ENCODE measurements at regions not wholly inside any gene's neighbourhood (a gene's known extent, or its start where the extent isn't known, plus 50 kb on each side); places are given as distances from the start of the nearest gene placed in this dataset.

DNA sequence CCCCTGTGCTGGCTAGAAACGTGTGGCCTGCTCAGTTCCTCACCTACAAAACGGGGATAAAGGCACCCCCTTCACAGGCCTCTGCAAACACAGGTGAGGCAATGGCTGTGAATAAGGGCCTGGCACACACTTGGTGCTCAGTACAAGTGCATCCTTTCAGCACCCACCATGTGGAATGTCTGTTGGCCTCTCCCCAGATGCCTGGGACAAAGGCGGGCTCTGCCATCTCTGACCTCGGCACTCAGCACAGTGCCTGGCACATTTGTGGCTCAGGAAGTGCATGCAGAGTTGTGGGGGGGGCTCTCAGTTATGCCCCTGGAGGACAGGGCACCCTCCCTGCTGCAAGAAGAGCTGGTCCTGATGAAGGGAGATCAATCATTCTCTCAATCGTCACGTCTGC is 224.6 kb upstream of the RAB6C start:
- TF ChIP-seq, protein P1, sequence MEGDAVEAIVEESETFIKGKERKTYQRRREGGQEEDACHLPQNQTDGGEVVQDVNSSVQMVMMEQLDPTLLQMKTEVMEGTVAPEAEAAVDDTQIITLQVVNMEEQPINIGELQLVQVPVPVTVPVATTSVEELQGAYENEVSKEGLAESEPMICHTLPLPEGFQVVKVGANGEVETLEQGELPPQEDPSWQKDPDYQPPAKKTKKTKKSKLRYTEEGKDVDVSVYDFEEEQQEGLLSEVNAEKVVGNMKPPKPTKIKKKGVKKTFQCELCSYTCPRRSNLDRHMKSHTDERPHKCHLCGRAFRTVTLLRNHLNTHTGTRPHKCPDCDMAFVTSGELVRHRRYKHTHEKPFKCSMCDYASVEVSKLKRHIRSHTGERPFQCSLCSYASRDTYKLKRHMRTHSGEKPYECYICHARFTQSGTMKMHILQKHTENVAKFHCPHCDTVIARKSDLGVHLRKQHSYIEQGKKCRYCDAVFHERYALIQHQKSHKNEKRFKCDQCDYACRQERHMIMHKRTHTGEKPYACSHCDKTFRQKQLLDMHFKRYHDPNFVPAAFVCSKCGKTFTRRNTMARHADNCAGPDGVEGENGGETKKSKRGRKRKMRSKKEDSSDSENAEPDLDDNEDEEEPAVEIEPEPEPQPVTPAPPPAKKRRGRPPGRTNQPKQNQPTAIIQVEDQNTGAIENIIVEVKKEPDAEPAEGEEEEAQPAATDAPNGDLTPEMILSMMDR (IDR thresholded peaks at IDR 0.05) = no peak
- peaks cover 2% of the 10 kb centered on the region for H3K9me3 Mint-ChIP-seq
- Histone ChIP-seq H3K36me3 (ENCODE audit: insufficient read depth, low read length) (no peaks in the 10 kb centered on the region), H3K27ac (ENCODE audit: low read depth in 1 of 2, low read length in 2 of 2) (no peak overlapping the region), H3K4me1 (ENCODE audit: insufficient read depth, low read length) (no peaks in the 10 kb centered on the region), H3K4me3 (ENCODE audit: low read length) (no peak overlapping the region), H3K9me3 (ENCODE audit: control insufficient read depth in 1 of 2, insufficient read depth in 1 of 2, low read length in 2 of 2) (peaks cover 0 to 9% of the 10 kb centered on the region in 2 experiments), H3K27me3 (ENCODE audit: control insufficient read depth in 1 of 2, insufficient read depth in 2 of 2, low read length in 2 of 2) (no peaks in the 10 kb centered on the region)
- intact Hi-C loops (cut with DNase I, micrococcal nuclease) = no loop called here
- POLR2A ChIA-PET = no interaction called here
- H3K36me3 Mint-ChIP-seq (ENCODE audit: low read depth) = no peaks in the 10 kb centered on the region
- H3K4me1 Mint-ChIP-seq (ENCODE audit: low read depth) = no peaks in the 10 kb centered on the region
- no peak for DNase-seq
- no peak overlapping the region for H3K4me3 Mint-ChIP-seq
- CTCF ChIA-PET = no interaction called here
- no peak for ATAC-seq (ENCODE audit: poor library complexity)
- no peak overlapping the region for H3K27ac Mint-ChIP-seq
- peaks cover 5% of the 10 kb centered on the region for H3K27me3 Mint-ChIP-seq

DNA sequence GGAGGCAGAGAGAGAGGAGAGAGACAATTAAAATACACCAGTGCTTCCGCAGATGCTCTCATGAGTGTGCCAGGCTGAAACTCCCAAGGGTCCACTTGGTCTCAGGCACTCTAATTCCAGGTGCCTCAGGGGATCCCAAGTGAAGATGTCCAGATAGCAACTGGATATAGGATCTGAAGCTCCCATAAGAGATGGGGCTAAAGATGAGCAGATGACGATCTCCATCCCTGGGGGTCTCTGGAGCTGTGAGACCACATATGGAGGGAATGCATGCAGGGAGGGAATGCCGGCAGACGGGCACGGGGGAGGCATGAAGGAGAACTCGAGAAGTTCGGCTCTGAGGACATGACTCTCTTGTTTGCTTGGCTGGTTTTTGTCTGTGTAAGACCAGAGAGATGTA is 223.7 kb upstream of the RAB6C start:
- H3K27ac ChIP-seq (ENCODE audit: low read depth in 1 of 2, low read length in 2 of 2) = no peak overlapping the region
- H3K4me1 ChIP-seq (ENCODE audit: insufficient read depth, low read length) = no peaks in the 10 kb centered on the region
- no peak overlapping the region for H3K27ac Mint-ChIP-seq
- H3K36me3 Mint-ChIP-seq (ENCODE audit: low read depth) = no peaks in the 10 kb centered on the region
- peaks cover 2% of the 10 kb centered on the region for H3K9me3 Mint-ChIP-seq
- no peaks in the 10 kb centered on the region for H3K4me1 Mint-ChIP-seq (ENCODE audit: low read depth)
- no peak for ATAC-seq (ENCODE audit: poor library complexity)
- TF ChIP-seq, protein P1 (IDR thresholded peaks at IDR 0.05) = no peak
- peaks cover 0 to 14% of the 10 kb centered on the region in 2 experiments for H3K9me3 ChIP-seq (ENCODE audit: control insufficient read depth in 1 of 2, insufficient read depth in 1 of 2, low read length in 2 of 2)
- H3K4me3 Mint-ChIP-seq = no peak overlapping the region
- peaks cover 5% of the 10 kb centered on the region for H3K27me3 Mint-ChIP-seq
- CTCF ChIA-PET = no interaction called here
- DNase-seq = no peak
- POLR2A ChIA-PET = no interaction called here
- no peaks in the 10 kb centered on the region for H3K36me3 ChIP-seq (ENCODE audit: insufficient read depth, low read length)
- H3K27me3 ChIP-seq (ENCODE audit: control insufficient read depth in 1 of 2, insufficient read depth in 2 of 2, low read length in 2 of 2) = no peaks in the 10 kb centered on the region
- intact Hi-C loops (cut with DNase I, micrococcal nuclease) = no loop called here
- H3K4me3 ChIP-seq (ENCODE audit: low read length) = no peak overlapping the region

DNA sequence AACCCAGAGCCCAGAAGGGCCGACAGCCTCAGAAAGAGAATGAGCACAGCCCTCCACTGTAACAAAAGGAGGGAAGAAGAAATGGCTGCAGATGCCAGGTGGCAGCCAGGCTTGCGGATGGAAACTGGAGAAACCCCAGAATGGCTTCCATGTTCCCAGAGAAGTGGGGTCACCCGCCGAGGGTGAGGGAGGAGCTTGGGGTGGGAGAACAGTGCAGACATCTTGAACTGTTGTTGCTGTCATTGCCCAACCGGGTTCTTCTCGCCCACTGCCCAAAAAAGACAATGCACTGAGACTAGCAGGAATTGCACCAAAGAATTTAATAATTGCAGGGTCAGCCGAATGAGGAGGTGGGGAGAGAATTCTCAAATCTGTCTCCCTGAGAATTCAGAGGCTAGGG is 223.2 kb upstream of the RAB6C start:
- TF ChIP-seq, protein P1 (IDR thresholded peaks at IDR 0.05) = no peak
- no peak for ATAC-seq (ENCODE audit: poor library complexity)
- H3K36me3 Mint-ChIP-seq (ENCODE audit: low read depth) = no peaks in the 10 kb centered on the region
- ChIA-PET CTCF (no interaction called here), POLR2A (no interaction called here)
- H3K27ac Mint-ChIP-seq = no peak overlapping the region
- no peaks in the 10 kb centered on the region for H3K4me1 Mint-ChIP-seq (ENCODE audit: low read depth)
- no peak for DNase-seq
- no peaks in the 10 kb centered on the region for H3K9me3 Mint-ChIP-seq
- peaks cover 5% of the 10 kb centered on the region for H3K27me3 Mint-ChIP-seq
- intact Hi-C loops (cut with DNase I, micrococcal nuclease) = no loop called here
- H3K4me3 ChIP-seq (ENCODE audit: low read length) = no peak overlapping the region
- no peak overlapping the region for H3K4me3 Mint-ChIP-seq
- H3K9me3 ChIP-seq (ENCODE audit: control insufficient read depth in 1 of 2, insufficient read depth in 1 of 2, low read length in 2 of 2) = peaks cover 0 to 14% of the 10 kb centered on the region in 2 experiments
- no peaks in the 10 kb centered on the region for H3K4me1 ChIP-seq (ENCODE audit: insufficient read depth, low read length)
- H3K36me3 ChIP-seq (ENCODE audit: insufficient read depth, low read length) = no peaks in the 10 kb centered on the region
- no peak overlapping the region for H3K27ac ChIP-seq (ENCODE audit: low read depth in 1 of 2, low read length in 2 of 2)
- H3K27me3 ChIP-seq (ENCODE audit: control insufficient read depth in 1 of 2, insufficient read depth in 2 of 2, low read length in 2 of 2) = no peaks in the 10 kb centered on the region

Measured in CD4-positive, alpha-beta T cell (primary cell).